Esophagus (tissue), 2 donors: ENCODE measurements at regions not wholly inside any gene's neighbourhood (a gene's known extent, or its start where the extent isn't known, plus 50 kb on each side); places are given as distances from the start of the nearest gene placed in this dataset.

Source experiments
- H3K27ac ChIP-seq, 2 donors: one replicate each; pipeline ENCODE4 v1.5.1; 2013; ENCODE audit warnings: low read depth in 2 of 2, mild to moderate bottlenecking in 2 of 2, inconsistent platforms in 1 of 2, low read length in 1 of 2, moderate library complexity in 1 of 2
- H3K27me3 ChIP-seq, 2 donors: one replicate each; pipeline ENCODE4 v1.6.1; 2013; ENCODE audit warnings: low read length in 2 of 2, control low read depth in 1 of 2, mild to moderate bottlenecking in 1 of 2; ENCODE audit not compliant: insufficient read depth in 2 of 2, control insufficient read depth in 1 of 2
- H3K36me3 ChIP-seq, 2 donors: one replicate each; pipeline ENCODE4 v1.6.1; 2013; ENCODE audit warnings: low read length in 1 of 2; ENCODE audit not compliant: control insufficient read depth in 2 of 2, insufficient read depth in 2 of 2
- H3K4me1 ChIP-seq, 2 donors: one replicate each; pipeline ENCODE4 v1.6.1; 2013; ENCODE audit warnings: low read length in 1 of 2; ENCODE audit not compliant: control insufficient read depth in 2 of 2, insufficient read depth in 2 of 2
- H3K4me3 ChIP-seq, 2 donors: one replicate each; pipeline ENCODE4 v1.5.1; 2013; ENCODE audit warnings: low read length in 2 of 2, mild to moderate bottlenecking in 2 of 2, low read depth in 1 of 2, moderate library complexity in 1 of 2
- H3K9me3 ChIP-seq, 2 donors: one replicate each; pipeline ENCODE4 v1.6.1; 2013; ENCODE audit warnings: mild to moderate bottlenecking in 2 of 2, low read depth in 1 of 2, low read length in 1 of 2, moderate library complexity in 1 of 2; ENCODE audit not compliant: control insufficient read depth in 2 of 2, insufficient read depth in 1 of 2
- WGBS, 2 donors: extraction: QIAGEN DNeasy Blood & Tissue Kit; methylation state at CpG; one replicate each; pipeline ENCODE4 v1.1.7; 2013; 5-methylcytosine and 5-hydroxymethylcytosine counted together
- donor health status: healthy with polysubstance abuse.
- donor health status: Bipolar disorder and iron deficiency.

- Histone ChIP-seq H3K4me3 (no peak overlapping the region), H3K36me3 (no peaks in the 10 kb centered on the region), H3K4me1 (no peaks in the 10 kb centered on the region), H3K27ac (no peak overlapping the region), H3K9me3 (no peaks in the 10 kb centered on the region), H3K27me3 (no peaks in the 10 kb centered on the region)
- 92 to 94% methylated on average over 1 of the region's 1 CpG for WGBS, 2 donors
Observed at GRCh38 chr14:34310724-34311123, 151.3 kb downstream of the SPTSSA start.

- Histone ChIP-seq H3K4me1 (no peaks in the 10 kb centered on the region), H3K36me3 (no peaks in the 10 kb centered on the region), H3K27me3 (no peaks in the 10 kb centered on the region), H3K9me3 (no peaks in the 10 kb centered on the region), H3K27ac (no peak overlapping the region), H3K4me3 (no peak overlapping the region)
- WGBS, 2 donors, result 87 to 90% methylated on average over 2 of the region's 2 CpGs
Observed at GRCh38 chr14:34303811-34304210, 158.2 kb downstream of the SPTSSA start.

DNA sequence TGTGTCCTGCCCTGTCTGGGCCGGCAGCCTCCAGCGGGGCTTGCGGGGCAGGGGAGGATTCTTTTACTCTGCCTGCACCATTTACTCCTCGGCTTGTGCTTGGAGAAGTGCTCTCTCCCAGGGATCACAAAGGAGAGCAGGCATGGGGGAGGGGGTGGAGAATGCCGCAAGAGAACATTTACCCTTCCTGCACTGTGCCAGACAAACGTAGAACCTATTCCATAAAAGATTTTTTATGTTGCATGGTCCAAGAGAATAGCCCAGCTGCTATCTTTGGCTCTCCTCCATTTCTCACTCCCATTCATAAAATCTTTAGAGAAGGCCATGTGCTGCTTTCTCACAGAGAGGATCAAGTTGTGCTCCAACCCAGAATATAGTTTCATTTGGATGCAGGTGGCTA is 159.4 kb downstream of the SPTSSA start:
- Histone ChIP-seq H3K4me3 (no peak overlapping the region), H3K27me3 (no peaks in the 10 kb centered on the region), H3K9me3 (no peaks in the 10 kb centered on the region), H3K4me1 (no peaks in the 10 kb centered on the region), H3K27ac (no peak overlapping the region), H3K36me3 (no peaks in the 10 kb centered on the region)
- WGBS, 2 donors, result 36 to 53% methylated on average over 6 of the region's 6 CpGs

GRCh38 chr14:34300882-34301734 is 160.9 kb downstream of the SPTSSA start:
- WGBS, 2 donors, result 46% methylated on average over 3 of the region's 3 CpGs

DNA sequence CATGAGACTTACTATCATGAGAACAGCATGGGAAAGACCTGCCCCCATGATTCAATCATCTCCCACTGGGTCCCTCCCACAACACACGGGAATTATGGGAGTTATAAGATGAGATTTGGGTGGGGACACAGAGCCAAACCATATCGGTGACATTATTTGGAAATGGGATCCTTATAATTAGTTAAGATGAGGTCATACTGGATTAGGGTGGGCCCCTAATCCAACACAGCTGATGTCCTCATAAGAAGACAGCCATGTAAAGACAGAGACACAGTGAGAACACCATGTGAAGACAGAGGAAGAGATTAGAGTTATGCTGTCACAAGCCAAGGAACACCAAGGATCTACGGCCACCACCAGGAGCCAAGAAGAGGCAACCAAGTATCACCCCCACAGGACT is 161.7 kb downstream of the SPTSSA start:
- Histone ChIP-seq H3K4me1 (no peaks in the 10 kb centered on the region), H3K9me3 (no peaks in the 10 kb centered on the region), H3K27me3 (no peaks in the 10 kb centered on the region), H3K27ac (no peak overlapping the region), H3K36me3 (no peaks in the 10 kb centered on the region), H3K4me3 (no peak overlapping the region)
- WGBS, 2 donors, result 89 to 94% methylated on average over 3 of the region's 3 CpGs

More at GRCh38 chr14:34300882-34301734, 160.9 kb downstream of the SPTSSA start:
- no peak overlapping the region for H3K4me3 ChIP-seq
- no peaks in the 10 kb centered on the region for H3K4me1 ChIP-seq
- H3K9me3 ChIP-seq, result no peaks in the 10 kb centered on the region
- no peaks in the 10 kb centered on the region for H3K36me3 ChIP-seq
- no peaks in the 10 kb centered on the region for H3K27me3 ChIP-seq
- no peak overlapping the region for H3K27ac ChIP-seq

DNA sequence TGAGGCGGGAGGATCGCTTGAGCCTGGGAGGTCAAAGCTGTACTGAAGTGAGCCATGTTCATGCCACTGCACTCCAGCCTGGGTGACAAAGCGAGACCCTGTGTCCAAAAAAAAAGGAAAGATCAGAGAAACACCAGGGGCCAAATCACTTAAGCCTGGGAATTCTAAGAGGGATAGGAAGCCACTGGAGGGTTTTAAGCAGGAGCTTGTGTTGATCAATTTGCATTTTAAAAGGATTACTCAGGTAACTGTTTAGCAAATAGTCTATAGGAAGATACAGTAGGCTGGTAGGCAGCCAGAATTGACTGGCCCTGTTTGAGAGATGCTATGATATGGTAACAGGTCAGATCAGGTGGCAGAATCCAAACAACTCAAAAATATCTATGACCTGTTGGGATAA is 162.7 kb downstream of the SPTSSA start:
- Histone ChIP-seq H3K9me3 (no peaks in the 10 kb centered on the region), H3K4me1 (no peaks in the 10 kb centered on the region), H3K4me3 (no peak overlapping the region), H3K27me3 (no peaks in the 10 kb centered on the region), H3K36me3 (no peaks in the 10 kb centered on the region), H3K27ac (no peak overlapping the region)
- 63 to 82% methylated on average over 3 of the region's 3 CpGs for WGBS, 2 donors

GRCh38 chr14:34297786-34298520 is 164.1 kb downstream of the SPTSSA start:
- no peaks in the 10 kb centered on the region for H3K36me3 ChIP-seq
- peak overlapping the region; percentile 45 to 57 for H3K27ac ChIP-seq
- no peaks in the 10 kb centered on the region for H3K4me1 ChIP-seq
- H3K9me3 ChIP-seq, result no peaks in the 10 kb centered on the region
- H3K4me3 ChIP-seq, result no peak overlapping the region
- 40 to 54% methylated on average over 6 of the region's 6 CpGs for WGBS, 2 donors
- H3K27me3 ChIP-seq, result no peaks in the 10 kb centered on the region

DNA sequence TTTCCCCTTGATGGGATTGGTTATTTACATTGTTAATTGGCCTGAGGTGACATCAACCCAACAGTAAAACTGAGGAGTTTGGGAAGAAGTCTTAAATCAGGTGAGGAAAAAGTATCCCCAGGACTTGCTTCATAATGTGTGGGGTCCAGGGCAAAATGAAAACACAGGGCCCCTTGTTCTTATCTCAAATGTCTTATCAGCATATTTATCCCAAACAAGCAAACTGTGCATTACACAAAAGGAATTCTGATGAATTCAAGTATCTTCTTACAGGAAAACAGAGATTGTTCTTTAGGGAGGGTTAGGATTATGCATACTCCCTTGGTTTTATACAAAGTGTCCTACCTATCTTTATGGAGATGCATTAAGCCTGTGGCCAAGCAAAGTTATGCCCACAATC is 178.4 kb downstream of the SPTSSA start:
- no peak overlapping the region for H3K27ac ChIP-seq
- no peaks in the 10 kb centered on the region for H3K9me3 ChIP-seq
- H3K4me3 ChIP-seq, result no peak overlapping the region
- no peaks in the 10 kb centered on the region for H3K36me3 ChIP-seq
- no peaks in the 10 kb centered on the region for H3K27me3 ChIP-seq
- no peaks in the 10 kb centered on the region for H3K4me1 ChIP-seq

DNA sequence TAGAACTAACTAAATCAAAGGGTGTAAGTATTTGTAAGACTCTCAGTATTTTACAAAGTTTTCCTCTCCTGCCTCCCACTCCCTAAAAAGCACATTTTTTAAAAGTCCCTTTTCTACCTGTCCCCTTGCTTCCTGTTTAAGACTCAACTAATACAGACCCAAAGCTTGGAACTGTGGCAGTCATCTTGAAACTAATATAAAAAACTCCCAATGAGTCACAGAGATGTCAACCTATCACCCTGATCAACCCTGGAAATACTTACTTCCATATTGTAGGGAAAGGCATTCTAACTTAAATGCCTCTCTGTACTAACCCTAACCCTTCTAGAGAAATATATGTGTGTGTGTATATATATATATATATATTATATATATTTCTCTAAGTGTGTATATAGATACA is 184.8 kb downstream of the SPTSSA start:
- H3K4me1 ChIP-seq, result no peaks in the 10 kb centered on the region
- no peaks in the 10 kb centered on the region for H3K27me3 ChIP-seq
- no peaks in the 10 kb centered on the region for H3K9me3 ChIP-seq
- no peaks in the 10 kb centered on the region for H3K36me3 ChIP-seq
- H3K27ac ChIP-seq, result no peak overlapping the region
- no peak overlapping the region for H3K4me3 ChIP-seq

DNA sequence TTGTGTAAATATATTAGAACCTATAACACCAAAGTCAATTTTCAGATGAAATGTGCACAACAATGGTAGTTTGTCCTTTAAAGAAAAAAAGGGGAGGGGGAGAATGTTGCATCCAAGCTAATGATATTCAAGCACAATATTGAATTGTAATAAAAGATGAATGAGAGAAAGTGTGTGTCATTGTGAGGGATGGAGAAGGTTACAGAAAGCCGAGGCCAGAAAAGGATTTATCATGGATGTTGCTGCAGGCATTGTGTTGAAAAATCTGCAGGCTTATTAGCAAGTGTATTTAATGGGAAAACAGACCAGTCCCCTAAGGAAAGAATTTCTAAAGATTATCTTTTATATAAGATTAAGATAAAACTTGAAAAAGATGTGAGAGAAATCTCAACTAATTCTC is 186.5 kb downstream of the SPTSSA start:
- Histone ChIP-seq H3K36me3 (no peaks in the 10 kb centered on the region), H3K9me3 (no peaks in the 10 kb centered on the region), H3K4me3 (no peak overlapping the region), H3K27me3 (no peaks in the 10 kb centered on the region), H3K27ac (no peak overlapping the region), H3K4me1 (no peaks in the 10 kb centered on the region)
- WGBS, 2 donors, result 45 to 53% methylated on average over 1 of the region's 1 CpG
